ENCODE measurements at regions not wholly inside any gene's neighbourhood (a gene's known extent, or its start where the extent isn't known, plus 50 kb on each side); places are given as distances from the start of the nearest gene placed in this dataset.
"Not testable (repeated sequence)": the region's sequence is repeated elsewhere in the genome, so short reads cannot be mapped to it uniquely, and the experiment has no call there.

GRCh38 chr14:52122163-52122562 lies 53.3 kb upstream of the NID2 start:
- DNase-seq (ENCODE audit: low read depth) = not testable (repeated sequence)

GRCh38 chr14:52121441-52121840 lies 52.6 kb upstream of the NID2 start:
- DNase-seq (ENCODE audit: low read depth) = no peak

- DNase-seq (ENCODE audit: low read depth) = no peak
These were observed 50.2 kb upstream of the NID2 start for GRCh38 chr14:52119030-52119429.

Measured in stimulated activated CD8-positive, alpha-beta memory T cell treated with anti-CD3 and anti-CD28 coated beads, Interleukin-15, amount 100 ng/mL, for 24 hours (primary cell).